ENCODE measurements at regions not wholly inside any gene's neighbourhood (a gene's known extent, or its start where the extent isn't known, plus 50 kb on each side); places are given as distances from the start of the nearest gene placed in this dataset.

DNA sequence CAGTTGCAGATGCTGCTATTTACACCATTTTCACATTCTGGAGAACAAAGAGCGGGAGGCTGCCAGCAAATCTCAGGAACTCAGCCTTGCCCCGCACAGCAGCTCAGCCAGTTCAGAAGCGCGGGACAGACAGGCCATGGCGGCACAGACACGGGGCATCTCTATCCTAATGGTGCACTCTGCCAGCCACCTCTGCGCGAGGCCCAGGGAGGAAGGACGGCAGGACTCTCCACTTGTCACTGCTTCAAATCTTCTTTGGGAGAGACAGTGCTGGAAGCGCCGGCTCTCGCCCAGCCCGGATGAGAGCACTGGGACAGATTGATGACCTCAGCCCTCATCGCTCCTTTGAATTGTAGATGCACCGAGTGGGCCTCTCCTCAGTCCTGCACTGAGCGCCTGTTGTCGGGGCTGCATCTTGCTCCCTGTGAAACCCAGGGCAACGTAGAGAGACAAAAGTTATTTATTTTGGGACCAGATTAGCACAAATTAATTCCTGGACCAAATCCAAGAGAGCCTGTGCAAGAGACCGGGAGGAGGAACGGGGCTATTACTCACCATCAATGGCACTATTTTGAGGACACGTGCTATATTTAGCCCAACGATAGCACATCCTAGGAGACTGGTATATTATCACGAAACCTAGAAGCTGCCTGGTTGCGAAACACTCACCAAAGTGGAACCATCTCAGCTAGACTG is 211.4 kb upstream of the SMIM21 start:
- DNase-seq (ENCODE audit: low read depth in 2 of 3, low spot score in 2 of 3), result no peak

DNA sequence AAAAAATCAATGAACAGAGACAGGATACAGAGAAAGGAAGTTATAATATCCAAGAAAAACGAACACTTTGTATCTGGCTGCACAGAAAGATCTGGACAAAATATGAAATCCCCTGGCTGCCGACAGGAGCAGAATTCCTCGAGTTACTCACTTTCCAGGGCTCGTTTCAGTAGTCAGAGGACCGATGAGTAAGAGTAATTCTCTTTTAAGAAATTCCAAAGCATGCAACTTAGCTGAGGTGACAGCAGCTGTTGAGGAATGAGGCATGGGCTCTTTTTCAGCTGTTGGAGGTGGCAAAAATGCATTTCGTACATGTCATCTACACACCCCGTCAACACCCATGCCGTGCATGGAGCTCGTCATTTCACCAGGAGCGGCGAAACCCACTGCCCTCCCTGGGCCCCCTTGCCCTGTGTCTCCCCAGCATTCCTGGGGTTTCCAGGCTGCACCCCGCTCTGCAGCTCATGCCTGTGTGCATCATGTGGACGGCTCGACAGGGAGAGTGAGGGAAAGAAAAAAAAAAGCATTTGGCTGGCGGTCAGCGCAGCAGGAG is 210.8 kb upstream of the SMIM21 start:
- DNase-seq (ENCODE audit: low read depth in 2 of 3, low spot score in 2 of 3), result no peak

DNA sequence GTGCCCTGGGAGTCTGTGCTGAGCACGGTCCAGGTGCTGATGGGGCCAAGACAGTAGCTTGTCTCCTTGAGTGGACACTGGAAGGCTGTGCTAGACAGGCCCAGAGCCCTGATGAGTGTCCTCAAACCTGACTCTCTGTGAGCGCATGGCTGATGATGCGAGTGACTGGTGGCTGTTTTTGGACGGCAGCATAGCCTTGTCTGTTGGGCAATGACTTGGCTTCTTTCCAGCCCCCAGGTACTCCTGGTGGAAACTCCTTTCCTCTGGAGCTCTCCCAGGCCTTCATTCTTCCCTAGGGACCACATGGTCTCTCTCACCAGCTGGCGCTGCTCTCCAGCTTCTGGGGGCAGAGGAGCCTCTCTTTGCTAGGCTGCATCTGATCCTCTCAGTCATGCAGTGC is 207.6 kb upstream of the SMIM21 start:
- no peak for DNase-seq (ENCODE audit: low read depth in 2 of 3, low spot score in 2 of 3)

DNA sequence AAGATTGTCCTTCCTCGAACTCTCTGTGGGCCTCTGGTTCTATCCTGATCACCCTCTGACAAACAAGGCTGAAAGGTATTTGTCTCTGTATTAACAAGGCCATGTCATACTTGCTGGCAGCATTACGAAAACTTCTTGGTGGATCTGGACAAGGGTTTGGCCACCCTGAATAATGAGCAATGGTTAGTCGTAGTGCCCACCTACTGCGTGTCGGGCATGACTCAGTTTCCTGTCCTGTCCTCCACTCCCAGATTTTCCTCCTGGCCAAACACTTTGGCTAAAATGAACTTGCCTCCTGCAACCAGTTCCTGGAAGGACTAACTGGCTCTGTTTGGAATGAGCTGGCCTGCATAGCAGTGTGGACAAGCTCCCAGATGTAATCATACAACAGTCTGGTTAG is 198.5 kb upstream of the SMIM21 start:
- no peak for DNase-seq (ENCODE audit: low read depth in 2 of 3, low spot score in 2 of 3)

DNA sequence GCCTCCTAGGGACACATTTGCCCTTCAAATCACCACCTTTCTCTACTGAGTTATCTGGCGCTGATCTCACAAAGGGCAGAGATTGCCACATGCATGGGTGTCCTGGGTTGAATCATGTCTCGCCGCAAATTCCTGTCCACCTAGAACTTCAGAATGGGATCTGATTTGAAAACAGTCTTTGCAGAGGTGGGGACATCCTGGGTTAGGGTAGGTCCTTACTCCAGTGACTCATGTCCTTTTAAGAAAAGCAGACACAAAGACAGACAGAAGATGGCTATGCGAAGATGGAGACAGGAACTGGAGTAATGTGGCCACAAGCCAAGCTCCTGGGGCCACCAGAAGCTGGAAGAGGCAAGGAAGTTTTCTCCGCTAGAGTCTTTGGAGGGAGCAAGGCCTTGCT is 197.4 kb upstream of the SMIM21 start:
- DNase-seq (ENCODE audit: low read depth in 2 of 3, low spot score in 2 of 3), result no peak

DNA sequence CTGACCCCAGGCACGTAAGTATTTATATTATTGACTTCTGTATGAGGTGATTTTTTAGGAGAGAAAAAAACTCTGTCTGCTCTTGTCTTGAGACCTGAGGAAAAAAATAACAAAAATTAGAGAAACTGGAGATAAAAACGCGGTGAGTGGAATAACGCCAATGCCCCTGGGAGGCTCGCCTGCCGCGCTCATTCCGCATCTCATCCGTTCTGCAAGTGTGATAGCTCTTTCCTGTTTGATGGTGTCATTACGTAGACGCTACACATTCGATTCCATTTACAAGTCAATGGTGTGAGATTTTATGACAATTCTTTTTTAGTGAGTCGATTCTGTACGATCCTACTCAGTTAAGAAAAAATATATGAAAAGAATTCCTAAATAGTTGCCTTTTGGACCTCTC is 194.3 kb upstream of the SMIM21 start:
- DNase-seq (ENCODE audit: low read depth in 2 of 3, low spot score in 2 of 3), result no peak

DNA sequence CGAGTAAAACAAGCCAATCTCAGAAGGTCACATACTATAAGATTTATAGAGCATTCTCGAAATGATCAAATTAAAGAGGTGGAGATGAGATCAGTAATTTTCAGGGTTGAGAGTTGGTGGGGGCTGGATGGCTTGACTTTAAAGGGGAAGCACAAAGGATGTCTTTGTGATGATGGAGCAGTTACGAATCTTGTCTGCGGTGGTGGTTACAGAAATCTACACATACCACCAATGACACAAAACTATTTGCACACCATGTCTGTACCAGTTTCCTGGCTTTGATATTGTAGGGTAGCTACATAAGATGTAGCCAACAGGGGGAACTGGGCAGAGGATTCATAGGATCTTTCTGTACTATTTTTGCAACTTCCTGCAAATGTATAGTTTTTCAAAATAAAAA is 190.6 kb upstream of the SMIM21 start:
- DNase-seq (ENCODE audit: low read depth in 2 of 3, low spot score in 2 of 3), result no peak

DNA sequence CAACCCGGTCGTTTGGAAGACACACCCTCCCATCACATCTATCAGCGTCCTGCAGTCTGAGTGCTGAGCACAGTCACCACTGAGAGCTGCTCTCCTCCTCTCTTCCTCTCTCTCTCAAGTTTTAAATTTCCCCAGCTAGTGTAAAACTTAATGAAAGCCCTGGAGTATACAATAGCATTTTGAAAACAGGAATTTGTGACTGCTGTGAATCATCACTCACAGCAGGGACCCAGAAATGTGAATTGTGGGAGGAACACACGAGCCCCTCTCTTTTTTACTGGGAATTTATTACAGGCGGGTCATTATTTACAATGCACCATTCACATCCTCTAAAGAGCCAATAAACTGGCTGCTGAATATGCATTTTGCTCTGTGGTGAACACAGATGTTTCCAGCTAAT is 185.0 kb upstream of the SMIM21 start:
- DNase-seq (ENCODE audit: low read depth in 2 of 3, low spot score in 2 of 3), result no peak

DNA sequence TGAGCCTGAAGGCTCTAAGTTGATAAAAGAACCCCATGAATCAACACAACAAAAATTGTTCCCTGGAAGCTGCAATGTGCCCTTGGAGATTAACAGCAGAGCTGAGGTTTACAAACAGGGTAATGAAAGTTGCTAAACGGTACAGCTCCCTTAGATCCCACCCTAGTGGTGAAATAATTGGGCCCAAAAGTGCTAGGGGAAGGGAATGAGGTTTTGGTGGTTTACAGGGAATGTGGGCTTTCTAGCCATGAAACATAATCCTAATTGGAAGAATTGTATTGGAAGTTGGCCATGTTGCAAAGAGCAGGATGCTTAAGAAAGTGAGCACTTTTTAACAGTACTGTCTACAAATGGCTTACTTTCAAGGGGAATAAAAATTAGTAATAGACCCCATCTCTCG is 180.2 kb upstream of the SMIM21 start:
- no peak for DNase-seq (ENCODE audit: low read depth in 2 of 3, low spot score in 2 of 3)

DNA sequence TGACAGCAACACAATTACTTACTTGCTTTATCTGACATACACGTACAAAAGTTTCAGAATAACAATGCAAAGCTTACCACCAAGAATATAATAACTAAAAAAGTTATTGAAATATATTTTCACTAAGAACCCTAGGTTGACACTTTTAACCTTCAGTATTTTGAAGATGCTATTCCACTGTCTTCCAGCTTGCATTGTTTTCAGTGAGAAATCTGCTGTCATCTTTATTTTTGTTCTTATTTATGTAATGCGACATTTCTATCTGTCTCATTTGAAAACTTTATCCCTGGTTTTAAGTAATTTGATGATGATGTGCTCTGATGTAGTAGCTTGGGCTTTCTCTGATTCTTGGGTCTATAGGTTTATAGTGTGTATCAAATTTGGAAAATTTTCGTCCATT is 165.0 kb upstream of the SMIM21 start:
- DNase-seq (ENCODE audit: low read depth in 2 of 3, low spot score in 2 of 3), result no peak

DNA sequence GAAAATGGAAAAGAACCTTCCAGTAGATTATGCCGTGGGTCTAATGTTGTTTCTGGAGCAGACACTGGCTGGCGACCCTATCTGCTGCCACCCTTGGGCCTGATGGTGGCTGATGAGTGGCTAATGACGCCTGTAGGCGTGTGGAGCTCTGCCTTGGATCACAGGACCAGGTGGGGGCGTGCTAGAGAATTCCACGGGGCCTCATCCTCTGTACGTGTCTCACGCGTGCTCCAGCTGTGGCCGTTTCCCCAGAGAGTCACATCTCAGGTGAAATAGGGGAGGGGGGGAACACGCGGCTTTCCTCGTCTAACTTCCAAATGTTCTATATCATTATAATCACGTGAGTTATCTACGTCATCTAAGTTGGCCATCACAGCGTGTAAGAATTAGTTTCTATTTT is 160.9 kb upstream of the SMIM21 start:
- no peak for DNase-seq (ENCODE audit: low read depth in 2 of 3, low spot score in 2 of 3)

DNA sequence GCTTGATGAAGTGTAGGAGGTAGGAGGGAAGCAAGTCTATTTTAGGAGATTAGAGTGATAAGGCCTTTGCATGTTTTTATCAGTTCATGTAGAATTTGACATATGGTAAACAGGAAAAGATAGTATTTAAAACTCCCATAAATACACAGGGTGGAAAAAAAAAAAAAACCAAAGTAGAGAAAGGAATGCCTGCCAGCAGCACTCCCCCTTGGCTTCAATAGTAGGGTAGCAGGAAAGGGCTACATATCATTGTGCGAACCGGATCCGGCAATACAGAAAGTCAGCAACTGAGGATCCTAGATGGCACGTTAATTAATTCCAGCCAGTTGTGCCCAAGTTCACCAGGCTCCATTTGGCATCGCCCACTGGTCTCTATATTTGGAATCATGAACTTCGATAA is 159.6 kb upstream of the SMIM21 start:
- no peak for DNase-seq (ENCODE audit: low read depth in 2 of 3, low spot score in 2 of 3)

DNA sequence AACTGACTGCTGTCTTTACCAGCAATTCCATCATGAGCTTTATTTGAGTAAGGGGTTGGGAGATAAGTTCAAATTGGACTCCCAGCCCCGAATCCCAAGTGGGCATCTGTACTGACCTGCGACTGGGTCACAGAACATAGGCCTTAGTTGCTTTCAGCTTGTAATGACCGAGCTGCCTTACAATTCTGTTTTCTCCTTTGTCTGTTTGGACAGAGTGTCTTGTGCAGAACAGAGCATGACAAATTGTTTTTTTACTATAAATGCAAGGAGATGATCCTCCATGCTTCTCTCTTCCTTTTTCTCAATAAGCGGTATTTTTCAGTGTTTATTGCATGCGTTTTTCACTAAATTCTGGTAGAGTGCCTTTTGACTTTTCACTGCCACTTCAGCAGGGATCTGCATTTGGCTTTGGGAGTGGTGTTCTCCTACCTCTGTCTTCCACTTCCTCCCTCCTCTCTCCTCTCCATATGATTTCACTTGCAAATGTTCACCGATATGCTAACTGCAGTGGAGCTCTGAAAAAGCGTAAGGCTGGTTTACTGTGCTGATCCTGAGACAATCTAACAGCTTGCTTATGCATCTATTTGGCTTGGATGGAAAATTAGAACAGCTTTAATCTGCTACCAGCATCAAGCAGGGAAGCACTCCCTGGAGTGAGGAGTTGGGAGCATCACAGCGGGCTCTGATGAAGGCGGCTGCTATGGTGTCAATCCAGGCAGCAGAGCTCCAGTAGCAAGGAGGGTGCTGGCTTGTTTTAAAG is 158.8 kb upstream of the SMIM21 start:
- no peak for DNase-seq (ENCODE audit: low read depth in 2 of 3, low spot score in 2 of 3)

DNA sequence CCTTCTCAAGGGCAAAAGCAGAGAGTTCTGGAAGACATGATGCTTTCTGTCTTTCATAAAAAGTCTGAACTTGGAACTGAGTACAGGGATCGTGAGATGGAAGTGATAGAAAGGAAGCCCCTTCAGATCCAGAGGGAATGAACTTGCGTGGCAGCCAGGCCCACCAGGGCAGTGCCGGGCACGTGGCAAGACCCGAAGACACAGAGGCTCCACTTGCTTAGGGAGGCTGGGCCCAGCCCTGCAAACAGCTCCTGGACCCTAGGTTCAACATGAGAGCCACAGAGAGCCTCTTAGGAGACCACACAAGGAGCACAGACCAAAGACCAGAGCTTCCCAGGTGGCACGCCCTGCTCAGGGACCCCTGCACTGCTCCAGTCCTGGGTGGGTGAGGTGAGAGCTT is 155.4 kb upstream of the SMIM21 start:
- no peak for DNase-seq (ENCODE audit: low read depth in 2 of 3, low spot score in 2 of 3)

DNA sequence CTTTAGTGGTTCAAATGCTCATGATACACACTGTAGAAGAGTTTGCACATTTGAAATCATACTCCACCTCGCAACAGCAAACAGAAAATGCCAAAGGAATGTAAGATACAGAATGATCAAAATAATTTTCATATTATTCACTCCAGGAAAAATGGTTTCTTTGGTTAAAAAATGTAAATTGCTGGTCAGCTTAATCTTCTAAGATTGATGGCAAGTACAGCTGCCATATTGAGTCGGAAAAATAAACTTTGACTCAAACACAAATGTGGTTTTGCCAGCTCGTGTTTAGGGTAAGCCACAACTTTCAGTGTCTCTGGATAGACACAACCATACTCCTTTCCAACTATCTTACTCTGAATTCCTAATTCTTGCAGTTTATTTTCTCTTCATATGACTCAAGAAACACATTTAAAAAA is 154.9 kb upstream of the SMIM21 start:
- DNase-seq (ENCODE audit: low read depth in 2 of 3, low spot score in 2 of 3), result no peak

DNA sequence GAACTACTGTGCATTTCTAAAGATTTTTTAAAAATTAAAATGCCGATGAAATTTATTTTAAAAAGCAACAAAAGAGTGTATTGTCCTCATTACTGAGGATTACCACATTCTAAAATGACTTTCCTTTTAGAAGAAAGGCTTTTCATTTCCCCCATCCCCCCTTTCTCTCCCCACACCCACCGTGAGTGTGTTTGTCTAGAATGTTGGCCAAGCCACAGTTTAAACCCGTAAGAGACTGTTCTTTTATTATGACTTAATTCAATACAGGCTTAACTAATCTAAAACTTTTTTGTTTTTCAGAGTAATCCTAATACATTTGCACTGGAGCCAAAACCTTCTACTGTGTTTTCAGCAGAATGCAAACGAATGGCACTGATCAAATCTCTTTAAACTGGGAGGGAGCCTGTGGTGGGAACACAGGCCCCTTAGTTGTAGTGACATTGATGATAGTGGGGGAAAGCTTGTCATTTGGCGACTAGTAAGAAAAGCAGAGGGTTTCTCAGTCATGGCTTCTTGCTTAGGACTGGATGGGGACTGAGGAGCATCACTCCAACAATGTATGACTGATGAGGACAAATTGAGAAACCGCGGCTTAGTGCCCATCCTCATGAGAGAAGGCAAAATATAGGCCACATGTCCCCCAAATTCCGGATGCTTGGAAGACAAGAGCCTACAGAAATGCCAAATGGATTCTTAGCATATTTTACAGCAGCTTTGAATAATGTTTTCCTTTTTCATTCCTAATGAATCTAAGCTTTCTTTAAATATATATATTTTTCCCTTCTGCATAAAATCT is 154.0 kb upstream of the SMIM21 start:
- DNase-seq (ENCODE audit: low read depth in 2 of 3, low spot score in 2 of 3), result no peak

DNA sequence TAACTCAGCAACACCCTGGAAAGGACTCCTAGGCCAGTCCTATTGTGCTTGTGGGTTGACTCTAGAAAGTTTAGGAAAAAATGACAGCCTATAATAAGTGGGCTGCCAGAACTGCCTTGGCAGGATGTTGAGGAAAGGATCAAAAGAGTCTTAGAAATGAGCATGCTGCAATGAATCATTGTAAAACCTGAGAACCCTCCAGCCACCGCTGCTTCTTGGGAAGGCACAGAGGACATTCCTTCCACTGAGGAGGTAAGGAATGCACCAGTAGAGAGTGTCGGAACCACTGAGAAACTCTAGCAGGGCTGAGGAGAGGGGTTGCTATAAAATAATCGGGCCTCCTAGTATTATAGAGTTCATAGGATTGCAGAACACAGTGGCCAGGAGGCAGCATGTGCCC is 146.7 kb upstream of the SMIM21 start:
- DNase-seq (ENCODE audit: low read depth in 2 of 3, low spot score in 2 of 3), result no peak

DNA sequence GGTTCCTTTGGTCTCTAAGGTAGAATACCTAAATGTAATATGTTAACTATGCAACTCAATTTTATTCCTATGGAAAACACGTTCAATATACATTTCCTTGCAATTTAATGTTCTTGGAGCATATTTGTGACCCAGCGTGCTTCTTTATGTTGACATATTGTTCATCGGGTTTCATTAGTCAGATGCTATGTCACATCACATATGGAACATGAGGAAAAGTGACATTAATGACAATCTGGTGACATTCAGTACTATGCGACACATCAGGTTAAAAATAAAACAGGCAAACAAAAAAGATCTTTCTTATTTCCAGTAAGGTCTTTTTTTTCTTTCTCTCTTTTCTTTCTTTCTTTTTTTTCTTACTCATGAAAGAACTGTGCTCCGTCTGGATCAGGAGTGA is 135.6 kb upstream of the SMIM21 start:
- no peak for DNase-seq (ENCODE audit: low read depth in 2 of 3, low spot score in 2 of 3)

DNA sequence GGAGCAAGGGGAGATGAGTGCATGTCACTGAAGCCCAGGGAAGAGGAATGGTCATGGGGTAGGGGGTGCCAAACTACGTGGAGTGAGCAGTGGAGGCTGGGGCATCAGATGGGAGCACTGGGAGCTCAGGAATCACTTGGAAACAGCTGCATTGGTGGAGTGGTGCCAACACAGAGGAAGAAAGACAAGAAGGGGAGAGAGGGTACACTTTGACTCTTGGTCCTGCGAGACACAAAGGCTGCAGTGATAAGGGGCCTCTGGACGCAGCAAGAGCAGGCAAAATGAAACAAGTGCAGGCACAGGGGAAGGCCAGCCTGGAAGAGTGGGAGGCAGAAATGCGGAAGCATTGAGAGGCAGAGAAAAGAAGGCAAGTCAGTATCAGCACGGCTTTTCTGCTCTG is 134.7 kb upstream of the SMIM21 start:
- DNase-seq (ENCODE audit: low read depth in 2 of 3, low spot score in 2 of 3), result no peak

DNA sequence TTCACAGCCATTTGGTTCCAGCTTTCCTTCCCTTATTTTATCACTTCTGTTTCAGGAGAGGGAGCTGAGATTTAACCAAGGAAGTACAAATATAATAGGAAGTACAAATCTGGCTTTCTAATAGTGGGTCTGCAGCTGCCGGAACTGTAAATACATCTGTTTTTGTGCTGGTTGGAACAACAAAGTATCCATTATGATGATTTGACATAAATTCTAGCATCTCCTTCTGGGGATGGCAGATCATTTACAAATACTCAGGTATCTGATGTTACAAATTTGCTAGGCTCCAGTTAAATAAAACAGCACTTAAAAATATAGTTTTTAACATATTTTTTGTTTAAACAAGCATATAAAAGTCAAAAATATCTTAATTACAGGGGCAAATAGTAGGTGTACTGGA is 131.3 kb upstream of the SMIM21 start:
- DNase-seq (ENCODE audit: low read depth in 2 of 3, low spot score in 2 of 3), result no peak

DNA sequence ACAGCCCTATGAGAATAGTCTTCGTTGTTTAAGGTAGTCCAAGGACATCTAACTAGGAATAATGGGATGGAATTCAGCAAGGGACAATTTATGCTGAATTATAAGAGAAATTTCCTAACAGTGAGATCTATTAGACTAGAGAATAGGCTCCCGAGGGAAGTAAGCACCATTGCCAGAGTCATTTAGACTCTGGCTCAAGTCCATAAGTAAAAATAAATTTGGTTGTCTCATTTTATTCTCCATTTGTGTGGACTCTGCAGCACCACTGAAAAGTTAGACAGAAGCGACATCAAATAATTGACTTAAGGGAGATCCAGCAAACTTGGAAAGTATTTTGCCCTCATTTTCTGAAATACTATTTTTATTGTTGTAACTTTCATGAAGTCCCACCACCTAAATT is 129.3 kb upstream of the SMIM21 start:
- no peak for DNase-seq (ENCODE audit: low read depth in 2 of 3, low spot score in 2 of 3)
